SU-DHL-6 (cell line): ENCODE measurements at regions not wholly inside any gene's neighbourhood (a gene's known extent, or its start where the extent isn't known, plus 50 kb on each side); places are given as distances from the start of the nearest gene placed in this dataset.

Experiments used
- CTCF ChIP-seq: fragments of 200-600 bp; sonication (generic); IDR thresholded peaks from one replicate; pipeline ENCODE4 v1.5.1; 2017; ENCODE audit warnings: antibody characterized with exemption, mild to moderate bottlenecking, low read length, moderate library complexity; ENCODE audit not compliant: insufficient read depth, poor library complexity, severe bottlenecking
- EZH2phosphoT487 ChIP-seq: fragments of 200-600 bp; sonication (generic), shearing (Covaris generic); conservative IDR thresholded peaks from 2 replicates; pipeline ENCODE4 v1.6.1; 2018; ENCODE audit warnings: mild to moderate bottlenecking, antibody characterized with exemption, low read length, moderate library complexity, mixed read lengths

- TF ChIP-seq CTCF (no peak), EZH2phosphoT487 (no peak)
Observed at GRCh38 chr6:15735567-15736265, 72.9 kb upstream of the DTNBP1 start.
